Fibroblast of skin of right biceps (primary cell): ENCODE measurements at regions not wholly inside any gene's neighbourhood (a gene's known extent, or its start where the extent isn't known, plus 50 kb on each side); places are given as distances from the start of the nearest gene placed in this dataset.
A peak's percentile ranks its signal among the peaks of the same experiment; 100 is the strongest.
"Not testable (repeated sequence)": the region's sequence is repeated elsewhere in the genome, so short reads cannot be mapped to it uniquely, and the experiment has no call there.

Experiments used
- DNase-seq: peaks from one replicate; pipeline ENCODE4 v3.0.0-alpha.2; 2013

GRCh38 chr9:31236344-31236743, 1148.1 kb upstream of the ACO1 start:
- no peak for DNase-seq

- DNase-seq = no peak
Observed at GRCh38 chr9:31243386-31243785, 1141.1 kb upstream of the ACO1 start.

GRCh38 chr9:31248156-31248555, 1136.3 kb upstream of the ACO1 start:
- no peak for DNase-seq

GRCh38 chr9:31251386-31251785, 1133.1 kb upstream of the ACO1 start:
- no peak for DNase-seq

- DNase-seq = no peak
Observed at GRCh38 chr9:31253800-31254762, 1130.4 kb upstream of the ACO1 start.

GRCh38 chr9:31255211-31255610, 1129.2 kb upstream of the ACO1 start:
- no peak for DNase-seq

- no peak for DNase-seq
Observed at GRCh38 chr9:31259824-31260223, 1124.6 kb upstream of the ACO1 start.

- DNase-seq = no peak
Observed at GRCh38 chr9:31272456-31273295, 1111.8 kb upstream of the ACO1 start.

- DNase-seq = no peak
Observed at GRCh38 chr9:31275419-31275818, 1109.0 kb upstream of the ACO1 start.

GRCh38 chr9:31290731-31291130, 1093.7 kb upstream of the ACO1 start:
- no peak for DNase-seq

- DNase-seq = no peak
Observed at GRCh38 chr9:31302620-31303418, 1081.6 kb upstream of the ACO1 start.

- peak; percentile 89 for DNase-seq
Observed at GRCh38 chr9:31304576-31304975, 1079.9 kb upstream of the ACO1 start.

GRCh38 chr9:31314241-31314640, 1070.2 kb upstream of the ACO1 start:
- no peak for DNase-seq

GRCh38 chr9:31320494-31320893, 1063.9 kb upstream of the ACO1 start:
- DNase-seq = no peak

- no peak for DNase-seq
Observed at GRCh38 chr9:31321256-31321655, 1063.2 kb upstream of the ACO1 start.

GRCh38 chr9:31321686-31322085, 1062.8 kb upstream of the ACO1 start:
- DNase-seq = no peak

GRCh38 chr9:31323726-31324444, 1060.6 kb upstream of the ACO1 start:
- DNase-seq = no peak

- no peak for DNase-seq
Observed at GRCh38 chr9:31325778-31326177, 1058.7 kb upstream of the ACO1 start.

- DNase-seq = not testable (repeated sequence)
Observed at GRCh38 chr9:31326883-31327282, 1057.6 kb upstream of the ACO1 start.

- no peak for DNase-seq
Observed at GRCh38 chr9:31334837-31335528, 1049.5 kb upstream of the ACO1 start.

GRCh38 chr9:31335529-31336234, 1048.8 kb upstream of the ACO1 start:
- no peak for DNase-seq
